ENCODE measurements at regions not wholly inside any gene's neighbourhood (a gene's known extent, or its start where the extent isn't known, plus 50 kb on each side); places are given as distances from the start of the nearest gene placed in this dataset.

DNA sequence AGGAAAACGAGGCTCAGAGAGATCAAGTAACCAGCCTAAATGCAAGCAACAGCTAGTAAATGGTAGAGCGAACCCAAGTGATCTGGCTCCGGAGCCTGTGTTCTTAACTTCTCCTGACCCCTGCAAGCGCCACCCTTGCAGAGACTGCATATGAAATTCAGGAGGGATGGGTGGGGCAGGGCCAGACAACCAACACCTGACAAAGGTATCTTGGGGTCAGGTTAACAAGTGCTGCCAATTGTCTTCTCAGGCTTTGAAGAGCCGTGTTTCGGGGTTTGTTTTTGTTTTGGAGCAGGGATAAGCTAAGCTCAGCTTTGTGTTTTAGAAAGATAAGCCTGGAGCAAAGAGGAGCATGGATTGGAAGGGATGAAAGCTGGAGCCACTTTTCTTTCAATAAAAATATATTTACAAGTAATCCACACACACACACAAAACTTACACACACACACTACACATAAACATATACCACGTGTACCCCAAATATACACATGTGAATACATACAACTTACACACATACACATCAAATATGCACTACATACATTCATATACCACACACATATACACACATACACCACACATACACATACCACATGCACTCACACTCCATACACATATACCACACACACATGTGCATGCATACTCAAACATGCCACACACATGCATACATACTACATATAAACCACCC is 722.0 kb downstream of the DIAPH3 start:
- no peak for DNase-seq

GRCh38 chr13:59442461-59442860 is 721.3 kb downstream of the DIAPH3 start:
- DNase-seq, result no peak

GRCh38 chr13:59442944-59443486 is 720.7 kb downstream of the DIAPH3 start:
- no peak for DNase-seq

GRCh38 chr13:59444210-59444857 is 719.4 kb downstream of the DIAPH3 start:
- no peak for DNase-seq

DNA sequence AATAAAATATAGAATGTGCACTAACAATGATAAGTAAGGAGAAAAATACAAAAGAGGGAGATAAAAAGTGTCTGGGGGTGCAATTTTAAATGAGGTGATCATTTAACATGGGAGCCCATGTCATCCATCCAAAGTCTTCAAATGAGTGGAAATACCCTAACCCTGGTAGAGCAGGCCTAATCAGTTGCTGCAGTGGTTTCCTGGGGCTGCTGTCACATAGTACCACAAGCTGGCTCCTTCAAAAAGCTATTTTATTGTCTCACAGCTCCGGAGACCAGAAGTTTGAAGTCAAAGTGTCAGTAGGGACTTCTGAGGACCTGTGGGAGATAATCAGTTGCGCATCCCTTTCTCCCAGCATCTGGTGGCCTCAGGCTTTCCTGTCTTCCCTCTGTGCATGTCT is 717.9 kb downstream of the DIAPH3 start:
- no peak for DNase-seq

GRCh38 chr13:59446391-59446790 is 717.3 kb downstream of the DIAPH3 start:
- no peak for DNase-seq

GRCh38 chr13:59447031-59447430 is 716.7 kb downstream of the DIAPH3 start:
- no peak for DNase-seq

- DNase-seq, result no peak
Measured at GRCh38 chr13:59447846-59448620, 715.7 kb downstream of the DIAPH3 start.

DNA sequence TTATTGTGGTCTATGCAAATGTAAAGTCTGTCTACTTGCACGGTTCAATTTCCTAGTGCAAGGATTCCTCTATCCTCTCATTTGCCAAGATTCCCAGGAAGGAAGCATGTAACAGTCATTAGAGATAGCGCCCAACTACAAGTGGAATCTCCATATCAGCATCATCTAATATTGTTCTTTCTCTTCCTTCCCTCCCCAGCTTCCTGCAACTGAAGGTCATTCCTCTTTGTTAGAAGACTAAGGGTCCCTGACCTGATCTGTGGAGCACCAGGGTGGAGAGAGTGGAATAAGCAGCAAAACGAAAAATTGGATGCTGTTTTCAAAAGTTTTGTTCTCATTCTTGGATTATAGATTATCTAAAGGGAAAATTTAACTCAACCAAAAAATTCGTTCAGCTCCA is 714.0 kb downstream of the DIAPH3 start:
- no peak for DNase-seq

DNA sequence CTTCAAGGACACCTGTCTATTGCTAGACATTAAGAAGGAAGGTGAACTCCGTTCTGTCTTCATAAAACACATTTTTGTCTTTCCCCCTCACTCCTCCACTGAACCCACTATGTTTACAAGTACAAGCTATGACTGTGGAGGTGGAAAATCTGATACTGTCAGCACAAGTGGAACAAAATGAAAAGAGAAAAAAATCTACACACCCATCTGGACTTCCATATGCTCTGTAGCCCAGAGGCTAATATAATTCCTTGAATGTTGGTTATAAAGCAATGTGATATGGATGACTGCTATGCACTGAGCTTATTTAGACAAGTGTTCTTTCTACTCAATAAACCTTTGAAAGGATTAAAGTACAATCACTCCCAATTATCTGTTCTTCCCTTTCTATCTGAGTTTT is 713.5 kb downstream of the DIAPH3 start:
- DNase-seq, result no peak

- DNase-seq, result no peak
Measured at GRCh38 chr13:59451236-59451635, 712.5 kb downstream of the DIAPH3 start.

DNA sequence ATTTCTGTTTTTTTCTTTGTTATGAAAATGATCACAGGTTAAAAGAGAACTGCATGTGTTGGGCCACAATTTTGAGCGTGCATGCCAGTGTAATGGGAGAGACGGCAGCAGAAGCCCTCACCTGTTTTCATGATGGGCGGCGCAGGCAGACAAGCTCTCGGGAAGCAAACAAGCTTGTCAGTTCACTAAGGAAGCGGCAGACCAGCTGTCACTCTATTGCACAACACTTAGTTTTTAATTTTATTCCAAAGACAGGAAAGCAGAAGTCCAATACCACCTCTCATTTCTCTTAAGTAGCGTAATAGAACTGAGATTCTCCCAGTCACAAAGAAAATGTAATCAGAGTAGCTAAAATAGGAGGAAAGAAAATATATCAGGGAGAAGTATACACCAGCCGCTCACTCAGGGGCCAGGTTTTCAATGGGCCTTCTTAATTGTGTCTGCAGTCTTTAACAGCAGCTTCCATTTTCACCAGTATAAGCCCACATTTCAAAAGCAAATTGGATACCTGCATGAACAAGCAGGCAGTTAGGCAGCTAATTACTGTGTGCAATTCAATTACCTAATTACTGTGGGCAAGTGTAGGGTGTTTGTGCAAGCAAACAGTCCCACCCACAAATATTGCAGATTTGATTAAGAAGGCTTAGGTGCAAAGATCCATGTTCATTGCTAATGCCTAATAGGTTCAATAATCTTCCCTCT is 711.4 kb downstream of the DIAPH3 start:
- DNase-seq, result no peak

- DNase-seq, result no peak
Measured at GRCh38 chr13:59458908-59459579, 704.7 kb downstream of the DIAPH3 start.

- no peak for DNase-seq
Measured at GRCh38 chr13:59459972-59460371, 703.8 kb downstream of the DIAPH3 start.

- DNase-seq, result no peak
Measured at GRCh38 chr13:59461411-59461810, 702.3 kb downstream of the DIAPH3 start.

DNA sequence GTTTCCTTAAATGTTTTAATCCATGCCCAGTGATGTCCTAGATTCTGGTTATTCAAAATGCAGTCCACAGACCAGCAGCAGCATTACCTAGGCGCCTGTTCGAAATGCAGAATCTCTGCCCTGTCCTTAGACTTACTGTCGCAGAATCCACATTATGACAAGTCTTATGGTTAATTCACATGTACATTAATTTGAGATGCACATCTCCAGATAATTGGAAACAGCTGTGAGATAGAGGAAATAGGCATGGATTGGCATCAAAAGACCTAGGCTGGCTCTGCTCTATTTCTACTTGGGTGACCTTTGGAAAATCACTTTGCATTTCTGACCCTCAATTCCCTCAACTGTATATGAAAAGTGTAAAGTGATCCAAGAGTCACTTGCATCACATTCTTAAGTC is 700.7 kb downstream of the DIAPH3 start:
- DNase-seq, result no peak

DNA sequence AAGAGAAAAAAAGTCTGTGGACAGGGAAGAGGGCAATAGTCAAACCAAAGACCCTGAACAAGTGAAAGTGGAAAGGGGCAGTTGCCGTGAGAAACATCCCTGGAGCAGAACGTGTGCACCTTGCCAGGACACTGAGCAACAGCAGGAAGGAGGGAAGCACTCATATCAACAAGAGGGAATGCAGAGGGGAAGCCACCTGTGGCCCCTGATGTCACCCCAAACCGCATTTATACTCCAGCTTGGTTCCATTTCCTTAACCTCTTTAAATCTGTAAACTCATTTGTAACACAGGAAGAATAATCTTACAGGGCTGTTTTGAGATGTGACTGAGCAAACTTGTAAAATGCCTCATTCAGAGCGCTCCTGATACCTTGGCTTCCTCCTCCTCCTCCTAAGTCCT is 698.8 kb downstream of the DIAPH3 start:
- no peak for DNase-seq

DNA sequence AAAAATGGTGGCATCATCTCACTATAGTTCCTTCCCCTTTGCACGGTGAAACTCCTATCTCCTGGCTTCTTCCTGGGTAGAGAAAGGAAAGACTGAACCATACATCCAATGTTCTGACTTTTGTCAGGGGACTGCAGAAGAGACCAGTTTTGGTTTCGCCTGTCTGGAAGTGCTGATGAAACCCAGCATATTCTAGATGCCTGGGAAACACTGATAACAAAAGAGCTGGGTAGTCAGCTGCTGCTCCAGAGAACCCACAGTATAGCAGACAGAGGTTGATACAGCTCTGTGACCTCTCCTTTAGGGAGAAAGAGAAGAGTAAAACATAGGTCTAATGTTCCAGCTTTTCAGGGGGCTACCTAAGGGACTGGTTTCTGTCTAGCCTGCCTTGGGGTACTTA is 695.3 kb downstream of the DIAPH3 start:
- DNase-seq, result no peak

- DNase-seq, result no peak
Measured at GRCh38 chr13:59471106-59471505, 692.6 kb downstream of the DIAPH3 start.

GRCh38 chr13:59472134-59472533 is 691.6 kb downstream of the DIAPH3 start:
- no peak for DNase-seq

- no peak for DNase-seq
Measured at GRCh38 chr13:59474696-59475095, 689.0 kb downstream of the DIAPH3 start.

DNA sequence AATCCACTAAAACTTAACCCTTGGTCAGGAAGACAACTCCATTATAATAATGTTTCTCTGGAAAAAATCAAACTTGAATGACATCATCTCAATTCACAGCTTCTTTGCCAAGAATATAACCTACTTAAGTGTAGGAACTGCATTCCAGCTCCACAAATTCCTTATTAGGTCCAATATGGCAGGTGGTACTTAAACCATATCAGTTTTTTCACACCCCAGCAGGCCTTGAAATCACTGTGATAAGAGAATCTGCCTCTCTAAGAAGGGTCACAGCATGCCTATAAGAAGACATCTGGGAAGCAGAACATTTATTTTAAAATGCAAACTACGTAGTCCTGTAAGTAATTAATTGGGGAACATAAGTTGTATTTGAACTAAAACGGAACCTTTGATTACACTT is 687.8 kb downstream of the DIAPH3 start:
- DNase-seq, result no peak

- DNase-seq, result no peak
Measured at GRCh38 chr13:59476366-59476765, 687.4 kb downstream of the DIAPH3 start.

Measured in NCI-H2029 treated with DMSO at 0.1 percent for 48 hours (cell line).